ENCODE measurements at regions not wholly inside any gene's neighbourhood (a gene's known extent, or its start where the extent isn't known, plus 50 kb on each side); places are given as distances from the start of the nearest gene placed in this dataset.

GRCh38 chr14:42045383-42045782 is 438.7 kb downstream of the LRFN5 start:
- TF ChIP-seq CTCF (conservative IDR thresholded peaks at IDR 0.05) (no peak), ZFX (IDR thresholded peaks at IDR 0.05) (no peak)
